Neural crest cell (in vitro differentiated cells): ENCODE measurements at regions not wholly inside any gene's neighbourhood (a gene's known extent, or its start where the extent isn't known, plus 50 kb on each side); places are given as distances from the start of the nearest gene placed in this dataset.
A peak's percentile ranks its signal among the peaks of the same experiment; 100 is the strongest.

Source experiments
- DNase-seq: peaks from one replicate; pipeline ENCODE4 v3.0.0; 2021; ENCODE audit warnings: low read depth, mixed read lengths, low spot score
- H3K27ac Mint-ChIP-seq: one replicate; pipeline ENCODE4 v1.8.0; 2021; ENCODE audit warnings: mild to moderate bottlenecking, mixed read lengths; ENCODE audit not compliant: unreplicated experiment
- H3K27me3 Mint-ChIP-seq: 2 replicates; pipeline ENCODE4 v1.8.0; 2021; ENCODE audit warnings: low read depth, mild to moderate bottlenecking, mixed read lengths
- H3K36me3 Mint-ChIP-seq: 2 replicates; pipeline ENCODE4 v1.8.0; 2021; ENCODE audit warnings: low read depth, mild to moderate bottlenecking, mixed read lengths
- H3K4me1 Mint-ChIP-seq: 2 replicates; pipeline ENCODE4 v1.8.0; 2021; ENCODE audit warnings: mixed read lengths
- H3K4me3 Mint-ChIP-seq: one replicate; pipeline ENCODE4 v1.8.0; 2021; ENCODE audit warnings: mild to moderate bottlenecking, mixed read lengths
- H3K9me3 Mint-ChIP-seq: 2 replicates; pipeline ENCODE4 v1.8.0; 2021; ENCODE audit warnings: mixed read lengths
- TF ChIP-seq, protein P1 (sequence below): fragments of 200-600 bp; sonication (generic); conservative IDR thresholded peaks from 2 replicates; pipeline ENCODE4 v1.5.0; 2021; ENCODE audit warnings: antibody characterized with exemption, mild to moderate bottlenecking

- Mint-ChIP-seq H3K4me3 (no peak overlapping the region), H3K27ac (no peak overlapping the region), H3K36me3 (no peaks in the 10 kb centered on the region), H3K9me3 (no peaks in the 10 kb centered on the region), H3K4me1 (no peaks in the 10 kb centered on the region), H3K27me3 (peaks cover 20% of the 10 kb centered on the region)
- TF ChIP-seq, protein P1, sequence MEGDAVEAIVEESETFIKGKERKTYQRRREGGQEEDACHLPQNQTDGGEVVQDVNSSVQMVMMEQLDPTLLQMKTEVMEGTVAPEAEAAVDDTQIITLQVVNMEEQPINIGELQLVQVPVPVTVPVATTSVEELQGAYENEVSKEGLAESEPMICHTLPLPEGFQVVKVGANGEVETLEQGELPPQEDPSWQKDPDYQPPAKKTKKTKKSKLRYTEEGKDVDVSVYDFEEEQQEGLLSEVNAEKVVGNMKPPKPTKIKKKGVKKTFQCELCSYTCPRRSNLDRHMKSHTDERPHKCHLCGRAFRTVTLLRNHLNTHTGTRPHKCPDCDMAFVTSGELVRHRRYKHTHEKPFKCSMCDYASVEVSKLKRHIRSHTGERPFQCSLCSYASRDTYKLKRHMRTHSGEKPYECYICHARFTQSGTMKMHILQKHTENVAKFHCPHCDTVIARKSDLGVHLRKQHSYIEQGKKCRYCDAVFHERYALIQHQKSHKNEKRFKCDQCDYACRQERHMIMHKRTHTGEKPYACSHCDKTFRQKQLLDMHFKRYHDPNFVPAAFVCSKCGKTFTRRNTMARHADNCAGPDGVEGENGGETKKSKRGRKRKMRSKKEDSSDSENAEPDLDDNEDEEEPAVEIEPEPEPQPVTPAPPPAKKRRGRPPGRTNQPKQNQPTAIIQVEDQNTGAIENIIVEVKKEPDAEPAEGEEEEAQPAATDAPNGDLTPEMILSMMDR = no peak
- DNase-seq = no peak
Observed at GRCh38 chr2:562391-563364, 114.5 kb downstream of the TMEM18 start.

DNA sequence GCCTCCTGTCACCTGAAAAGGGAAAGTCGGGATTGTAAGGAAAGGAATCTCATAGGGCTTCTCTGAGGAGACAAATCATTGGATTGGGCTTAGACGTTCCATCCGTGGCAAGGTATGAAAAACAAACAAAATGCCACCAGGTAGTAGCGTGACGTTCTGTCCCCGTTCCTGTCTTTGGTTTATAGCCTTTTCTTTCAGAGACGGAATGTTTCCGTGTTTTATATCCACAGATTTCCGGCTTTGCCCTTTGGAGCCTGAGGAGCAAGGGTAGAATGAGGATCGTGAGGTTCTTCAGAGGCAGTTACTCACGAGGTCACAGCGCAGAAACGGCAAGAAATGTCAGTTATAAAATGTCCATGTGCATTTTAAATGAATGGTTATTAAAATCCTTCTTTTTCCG lies 118.3 kb downstream of the TMEM18 start:
- Mint-ChIP-seq H3K4me1 (peaks cover 7% of the 10 kb centered on the region), H3K4me3 (no peak overlapping the region), H3K9me3 (no peaks in the 10 kb centered on the region), H3K27ac (no peak overlapping the region), H3K27me3 (peaks cover 20% of the 10 kb centered on the region), H3K36me3 (no peaks in the 10 kb centered on the region)
- DNase-seq = no peak
- TF ChIP-seq, protein P1 = no peak

DNA sequence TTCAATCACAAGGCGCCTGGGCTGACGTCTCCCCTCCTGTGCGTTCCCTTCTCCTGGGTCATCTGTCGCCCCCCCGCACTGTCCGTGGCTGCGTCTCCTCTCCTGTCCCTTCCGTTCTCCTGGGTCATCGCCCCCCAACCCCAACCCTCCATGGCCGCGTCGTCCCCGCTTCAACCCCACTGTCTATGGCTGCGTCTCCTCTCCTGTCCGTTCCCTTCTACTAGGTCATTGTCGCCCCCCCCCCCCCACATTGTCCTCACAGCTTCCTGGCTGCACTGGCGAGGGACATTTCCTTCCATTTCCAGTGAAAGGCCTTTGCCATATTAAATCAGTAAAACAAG lies 118.9 kb downstream of the TMEM18 start:
- no peaks in the 10 kb centered on the region for H3K9me3 Mint-ChIP-seq
- peaks cover 20% of the 10 kb centered on the region for H3K27me3 Mint-ChIP-seq
- peaks cover 7% of the 10 kb centered on the region for H3K4me1 Mint-ChIP-seq
- H3K27ac Mint-ChIP-seq = no peak overlapping the region
- H3K36me3 Mint-ChIP-seq = no peaks in the 10 kb centered on the region
- H3K4me3 Mint-ChIP-seq = no peak overlapping the region
- TF ChIP-seq, protein P1 = no peak
- no peak for DNase-seq

- TF ChIP-seq, protein P1 = no peak
- no peaks in the 10 kb centered on the region for H3K36me3 Mint-ChIP-seq
- no peak for DNase-seq
- no peak overlapping the region for H3K27ac Mint-ChIP-seq
- no peaks in the 10 kb centered on the region for H3K9me3 Mint-ChIP-seq
- H3K27me3 Mint-ChIP-seq = peaks cover 20% of the 10 kb centered on the region
- no peak overlapping the region for H3K4me3 Mint-ChIP-seq
- H3K4me1 Mint-ChIP-seq = peaks cover 7% of the 10 kb centered on the region
Observed at GRCh38 chr2:557635-558301, 119.4 kb downstream of the TMEM18 start.

DNA sequence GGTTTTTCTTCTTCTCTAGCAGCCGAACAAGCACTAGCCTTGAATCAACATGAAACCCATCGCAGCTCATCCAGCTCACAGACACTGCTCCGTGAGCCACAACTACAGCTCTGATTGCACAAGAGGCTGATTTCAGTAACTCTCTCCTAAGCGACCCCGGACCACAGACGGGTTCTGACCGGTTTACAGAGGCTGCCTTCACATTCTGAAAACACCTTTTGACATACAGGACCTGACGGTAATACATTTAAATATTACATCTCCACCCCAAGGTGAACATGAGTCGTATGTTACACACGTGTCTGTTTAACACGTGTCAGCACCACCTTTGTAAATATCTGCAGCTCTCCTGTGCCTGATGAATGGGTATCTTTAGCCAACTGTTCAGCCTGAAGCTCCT lies 120.7 kb downstream of the TMEM18 start:
- peak overlapping the region; percentile 45 for H3K27ac Mint-ChIP-seq
- no peak for DNase-seq
- peaks cover 17% of the 10 kb centered on the region for H3K4me1 Mint-ChIP-seq
- TF ChIP-seq, protein P1 = no peak
- no peaks in the 10 kb centered on the region for H3K9me3 Mint-ChIP-seq
- no peak overlapping the region for H3K4me3 Mint-ChIP-seq
- H3K36me3 Mint-ChIP-seq = no peaks in the 10 kb centered on the region
- H3K27me3 Mint-ChIP-seq = peaks cover 17% of the 10 kb centered on the region
